ENCODE measurements at regions not wholly inside any gene's neighbourhood (a gene's known extent, or its start where the extent isn't known, plus 50 kb on each side); places are given as distances from the start of the nearest gene placed in this dataset.

DNA sequence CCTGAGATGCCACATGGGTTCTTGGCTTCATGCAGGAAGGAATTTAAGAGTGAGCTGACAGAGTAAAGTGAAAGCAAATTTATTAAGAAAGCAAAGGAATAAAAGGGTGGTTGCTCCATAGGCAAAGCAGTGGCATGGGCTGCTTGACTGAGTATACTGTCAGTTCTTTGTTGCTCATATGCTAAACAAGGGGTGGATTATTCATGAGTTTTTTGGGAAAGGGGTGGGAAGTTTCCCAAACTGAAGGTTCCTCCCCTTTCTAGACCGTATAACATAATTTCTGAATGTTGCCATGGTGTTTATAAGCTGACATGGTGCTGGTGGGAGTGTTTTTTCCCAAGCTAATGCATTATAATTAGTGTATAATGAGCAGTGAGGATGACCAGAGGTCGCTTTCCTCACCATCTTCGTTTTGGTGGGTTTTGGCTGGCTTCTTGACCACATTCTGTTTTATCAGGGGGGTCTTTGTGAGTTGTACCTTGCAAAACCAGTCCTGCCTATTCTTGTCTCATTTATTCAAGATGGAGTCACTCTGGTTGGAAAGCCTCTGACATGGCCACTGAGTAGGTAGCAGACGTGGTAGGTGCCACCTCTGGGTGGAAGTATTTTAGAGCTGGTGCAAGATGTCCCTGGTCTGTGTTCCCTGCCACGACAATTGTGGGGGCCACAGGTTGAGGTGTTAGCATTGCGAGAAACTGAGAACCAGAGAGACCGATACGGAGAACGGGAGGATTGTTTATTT lies 107.5 kb upstream of the SDK1 start:
- H3K27me3 Mint-ChIP-seq (ENCODE audit: insufficient read depth, unreplicated experiment) = no peaks in the 10 kb centered on the region
- POLR2A ChIA-PET = no interaction called here
- no peak overlapping the region for H3K4me3 Mint-ChIP-seq (ENCODE audit: unreplicated experiment)
- Histone ChIP-seq H3K9me3 (no peaks in the 10 kb centered on the region; the same call in none of the 2 replicates), H3K36me3 (ENCODE audit: control insufficient read depth, insufficient read depth, low read length) (no peaks in the 10 kb centered on the region), H3K4me1 (no peaks in the 10 kb centered on the region), H3K4me3 (ENCODE audit: low read depth, low read length) (no peak overlapping the region), H3K27me3 (replicated peaks; ENCODE audit: control insufficient read depth, insufficient read depth, low read length) (no peaks in the 10 kb centered on the region)
- DNase-seq = no peak
- intact Hi-C loops (cut with micrococcal nuclease; ENCODE audit: unreplicated experiment) = no loop called here
- TF ChIP-seq, protein P1, sequence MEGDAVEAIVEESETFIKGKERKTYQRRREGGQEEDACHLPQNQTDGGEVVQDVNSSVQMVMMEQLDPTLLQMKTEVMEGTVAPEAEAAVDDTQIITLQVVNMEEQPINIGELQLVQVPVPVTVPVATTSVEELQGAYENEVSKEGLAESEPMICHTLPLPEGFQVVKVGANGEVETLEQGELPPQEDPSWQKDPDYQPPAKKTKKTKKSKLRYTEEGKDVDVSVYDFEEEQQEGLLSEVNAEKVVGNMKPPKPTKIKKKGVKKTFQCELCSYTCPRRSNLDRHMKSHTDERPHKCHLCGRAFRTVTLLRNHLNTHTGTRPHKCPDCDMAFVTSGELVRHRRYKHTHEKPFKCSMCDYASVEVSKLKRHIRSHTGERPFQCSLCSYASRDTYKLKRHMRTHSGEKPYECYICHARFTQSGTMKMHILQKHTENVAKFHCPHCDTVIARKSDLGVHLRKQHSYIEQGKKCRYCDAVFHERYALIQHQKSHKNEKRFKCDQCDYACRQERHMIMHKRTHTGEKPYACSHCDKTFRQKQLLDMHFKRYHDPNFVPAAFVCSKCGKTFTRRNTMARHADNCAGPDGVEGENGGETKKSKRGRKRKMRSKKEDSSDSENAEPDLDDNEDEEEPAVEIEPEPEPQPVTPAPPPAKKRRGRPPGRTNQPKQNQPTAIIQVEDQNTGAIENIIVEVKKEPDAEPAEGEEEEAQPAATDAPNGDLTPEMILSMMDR (IDR thresholded peaks at IDR 0.05; ENCODE audit: insufficient read depth in 1 of 2, low read depth in 1 of 2, low read length in 1 of 2, severe bottlenecking in 1 of 2, unreplicated experiment in 1 of 2) = no peak
- no peaks in the 10 kb centered on the region for H3K36me3 Mint-ChIP-seq (ENCODE audit: insufficient read depth, unreplicated experiment)
- CTCF ChIA-PET = no interaction called here
- H3K27ac Mint-ChIP-seq (ENCODE audit: unreplicated experiment) = no peak overlapping the region
- peaks cover 18% of the 10 kb centered on the region for H3K9me3 Mint-ChIP-seq (ENCODE audit: unreplicated experiment)
- peaks cover 6% of the 10 kb centered on the region for H3K4me1 Mint-ChIP-seq (ENCODE audit: low read depth, unreplicated experiment)
- no TSS peak for BruUV-seq (replicated peaks)

DNA sequence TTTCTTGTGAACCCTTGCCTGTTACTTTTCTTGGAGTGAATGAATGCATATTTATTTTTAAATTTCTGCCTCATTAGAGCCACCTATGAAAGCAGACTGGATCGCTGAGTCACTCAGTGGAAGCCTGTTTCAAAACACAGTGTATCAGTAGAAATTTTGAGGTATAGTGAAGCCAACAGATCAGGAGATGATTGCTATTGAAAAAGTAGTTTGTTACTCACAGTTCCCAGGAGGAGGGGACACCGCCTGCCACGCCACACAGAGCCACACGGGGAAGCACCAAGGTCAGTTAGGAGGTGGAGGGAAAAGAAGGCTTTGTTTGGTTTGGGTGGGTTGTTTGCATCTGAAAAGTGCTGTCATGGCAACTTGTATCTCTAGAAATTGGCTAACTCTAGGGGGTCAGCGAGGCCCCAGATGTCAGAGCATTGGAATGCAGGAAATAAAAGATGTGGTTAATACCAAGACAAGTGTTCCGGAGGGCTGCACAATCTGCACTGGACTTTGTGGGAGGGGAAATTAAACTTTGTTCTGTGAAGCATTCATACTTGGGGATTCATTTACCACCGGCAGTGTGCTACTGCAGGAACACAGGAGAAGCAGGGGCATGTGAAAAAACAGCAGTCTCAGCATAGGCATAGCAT lies 106.4 kb upstream of the SDK1 start:
- peaks cover 25% of the 10 kb centered on the region for H3K9me3 Mint-ChIP-seq (ENCODE audit: unreplicated experiment)
- H3K36me3 ChIP-seq (ENCODE audit: control insufficient read depth, insufficient read depth, low read length) = no peaks in the 10 kb centered on the region
- CTCF ChIA-PET = no interaction called here
- TF ChIP-seq, protein P1 (IDR thresholded peaks at IDR 0.05; ENCODE audit: insufficient read depth in 1 of 2, low read depth in 1 of 2, low read length in 1 of 2, severe bottlenecking in 1 of 2, unreplicated experiment in 1 of 2) = no peak
- BruUV-seq (replicated peaks) = no TSS peak
- H3K27me3 ChIP-seq (replicated peaks; ENCODE audit: control insufficient read depth, insufficient read depth, low read length) = no peaks in the 10 kb centered on the region
- H3K36me3 Mint-ChIP-seq (ENCODE audit: insufficient read depth, unreplicated experiment) = no peaks in the 10 kb centered on the region
- no peaks in the 10 kb centered on the region for H3K4me1 ChIP-seq
- POLR2A ChIA-PET = no interaction called here
- no peak overlapping the region for H3K27ac Mint-ChIP-seq (ENCODE audit: unreplicated experiment)
- DNase-seq = no peak
- intact Hi-C loops (cut with micrococcal nuclease; ENCODE audit: unreplicated experiment) = no loop called here
- H3K9me3 ChIP-seq = no peaks in the 10 kb centered on the region; the same call in none of the 2 replicates
- H3K4me1 Mint-ChIP-seq (ENCODE audit: low read depth, unreplicated experiment) = peaks cover 6% of the 10 kb centered on the region
- no peaks in the 10 kb centered on the region for H3K27me3 Mint-ChIP-seq (ENCODE audit: insufficient read depth, unreplicated experiment)
- no peak overlapping the region for H3K4me3 Mint-ChIP-seq (ENCODE audit: unreplicated experiment)
- H3K4me3 ChIP-seq (ENCODE audit: low read depth, low read length) = no peak overlapping the region

DNA sequence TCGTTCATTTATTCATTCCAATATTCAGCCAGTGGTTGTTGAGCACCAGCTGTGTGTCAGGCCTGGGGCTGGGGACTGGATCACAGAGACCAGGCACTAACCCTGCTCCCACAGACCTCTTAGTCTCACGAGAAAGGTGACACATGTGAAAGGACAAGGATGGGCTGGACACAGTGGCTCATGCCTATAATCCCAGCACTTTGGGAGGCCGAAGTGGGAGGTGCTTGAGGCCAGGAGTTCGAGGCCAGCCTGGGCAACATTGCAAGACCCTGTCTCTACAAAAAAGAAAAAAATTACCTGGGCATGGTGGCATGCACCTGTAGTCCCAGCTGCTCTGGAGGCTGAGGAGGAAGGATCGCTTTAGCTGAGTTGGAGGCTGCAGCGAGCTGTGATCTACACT lies 105.9 kb upstream of the SDK1 start:
- H3K4me1 ChIP-seq = no peaks in the 10 kb centered on the region
- intact Hi-C loops (cut with micrococcal nuclease; ENCODE audit: unreplicated experiment) = no loop called here
- no peaks in the 10 kb centered on the region for H3K36me3 ChIP-seq (ENCODE audit: control insufficient read depth, insufficient read depth, low read length)
- no peaks in the 10 kb centered on the region; the same call in none of the 2 replicates for H3K9me3 ChIP-seq
- Mint-ChIP-seq H3K9me3 (ENCODE audit: unreplicated experiment) (peaks cover 28% of the 10 kb centered on the region), H3K36me3 (ENCODE audit: insufficient read depth, unreplicated experiment) (no peaks in the 10 kb centered on the region), H3K27ac (ENCODE audit: unreplicated experiment) (no peak overlapping the region), H3K27me3 (ENCODE audit: insufficient read depth, unreplicated experiment) (no peaks in the 10 kb centered on the region), H3K4me1 (ENCODE audit: low read depth, unreplicated experiment) (peaks cover 6% of the 10 kb centered on the region), H3K4me3 (ENCODE audit: unreplicated experiment) (no peak overlapping the region)
- no peak overlapping the region for H3K4me3 ChIP-seq (ENCODE audit: low read depth, low read length)
- ChIA-PET CTCF (no interaction called here), POLR2A (no interaction called here)
- DNase-seq = no peak
- BruUV-seq (replicated peaks) = no TSS peak
- TF ChIP-seq, protein P1 (IDR thresholded peaks at IDR 0.05; ENCODE audit: insufficient read depth in 1 of 2, low read depth in 1 of 2, low read length in 1 of 2, severe bottlenecking in 1 of 2, unreplicated experiment in 1 of 2) = no peak
- H3K27me3 ChIP-seq (replicated peaks; ENCODE audit: control insufficient read depth, insufficient read depth, low read length) = no peaks in the 10 kb centered on the region
